Neural progenitor cell (in vitro differentiated cells): ENCODE measurements at regions not wholly inside any gene's neighbourhood (a gene's known extent, or its start where the extent isn't known, plus 50 kb on each side); places are given as distances from the start of the nearest gene placed in this dataset.

Experiments
- DNase-seq: peaks from one replicate; pipeline ENCODE4 v3.0.0-alpha.2; 2016; ENCODE audit warnings: low spot score
- H2AFZ ChIP-seq: fragments of 200-600 bp; sonication (generic); replicated peaks from 2 replicates; pipeline ENCODE4 v1.6.1; 2016; ENCODE audit warnings: antibody characterized with exemption
- H3F3A ChIP-seq: fragments of 200-600 bp; sonication (generic); 2 replicates; pipeline ENCODE4 v1.6.1; 2016; ENCODE audit warnings: antibody characterized with exemption, low read depth
- H3K27ac ChIP-seq: fragments of 200-600 bp; sonication (generic); 2 replicates; pipeline ENCODE4 v1.5.1; 2016; ENCODE audit warnings: mild to moderate bottlenecking
- H3K27me3 ChIP-seq: fragments of 200-600 bp; sonication (generic); 2 replicates; pipeline ENCODE4 v1.6.1; 2016; ENCODE audit warnings: mild to moderate bottlenecking, moderate library complexity
- H3K36me3 ChIP-seq: fragments of 200-600 bp; sonication (generic); 2 replicates; pipeline ENCODE4 v1.5.1; 2016
- H3K4me1 ChIP-seq: fragments of 200-600 bp; sonication (generic); 2 replicates; pipeline ENCODE4 v1.6.1; 2016; ENCODE audit warnings: mixed run types
- H3K4me2 ChIP-seq: fragments of 200-600 bp; sonication (generic); 2 replicates; pipeline ENCODE4 v1.6.1; 2016
- H3K4me3 ChIP-seq: fragments of 200-600 bp; sonication (generic); 2 replicates; pipeline ENCODE4 v1.5.1; 2016
- H3K79me2 ChIP-seq: fragments of 200-600 bp; sonication (generic); 2 replicates; pipeline ENCODE4 v1.6.1; 2016; ENCODE audit warnings: low read depth
- H3K9ac ChIP-seq: fragments of 200-600 bp; sonication (generic); 2 replicates; pipeline ENCODE4 v1.6.1; 2016
- H3K9me3 ChIP-seq: fragments of 200-600 bp; sonication (generic); 2 replicates; pipeline ENCODE4 v1.5.1; 2016; ENCODE audit warnings: low read depth
- H4K20me1 ChIP-seq: fragments of 200-600 bp; sonication (generic); 2 replicates; pipeline ENCODE4 v1.6.1; 2016; ENCODE audit warnings: low read depth
- H3K27ac Mint-ChIP-seq: 3 replicates; pipeline ENCODE4 v1.8.0; 2021; ENCODE audit warnings: mixed read lengths
- H3K27me3 Mint-ChIP-seq: 2 replicates; pipeline ENCODE4 v1.8.0; 2022; ENCODE audit warnings: low read depth, mild to moderate bottlenecking, inconsistent platforms, moderate library complexity, mixed read lengths; ENCODE audit not compliant: insufficient read depth
- H3K36me3 Mint-ChIP-seq: 3 replicates; pipeline ENCODE4 v1.8.0; 2021; ENCODE audit warnings: mixed read lengths
- H3K4me1 Mint-ChIP-seq: 3 replicates; pipeline ENCODE4 v1.8.0; 2021; ENCODE audit warnings: mixed read lengths
- H3K4me3 Mint-ChIP-seq: 3 replicates; pipeline ENCODE4 v1.8.0; 2021; ENCODE audit warnings: mild to moderate bottlenecking, moderate library complexity, mixed read lengths
- H3K9me3 Mint-ChIP-seq: 3 replicates; pipeline ENCODE4 v1.8.0; 2020; ENCODE audit warnings: mixed read lengths
- CTCF ChIP-seq: fragments of 200-600 bp; sonication (generic); IDR thresholded peaks from 2 replicates; pipeline ENCODE4 v1.5.1; 2017; ENCODE audit warnings: antibody characterized with exemption, mild to moderate bottlenecking
- EZH2 ChIP-seq: fragments of 200-600 bp; sonication (generic); IDR thresholded peaks from 2 replicates; pipeline ENCODE4 v1.6.1; 2017; ENCODE audit warnings: antibody characterized with exemption, mild to moderate bottlenecking, moderate library complexity
- EZH2phosphoT487 ChIP-seq: fragments of 200-600 bp; sonication (generic); IDR thresholded peaks from 2 replicates; pipeline ENCODE4 v1.6.1; 2017; ENCODE audit warnings: antibody characterized with exemption

GRCh38 chr10:130560116-130560515, 423.9 kb downstream of the GLRX3 start:
- Mint-ChIP-seq H3K27me3 (peaks cover 6% of the 10 kb centered on the region), H3K4me1 (peaks cover 7% of the 10 kb centered on the region), H3K27ac (no peak overlapping the region), H3K9me3 (no peaks in the 10 kb centered on the region), H3K36me3 (no peaks in the 10 kb centered on the region), H3K4me3 (no peak overlapping the region)
- H2AFZ ChIP-seq: no peak overlapping the region
- TF ChIP-seq EZH2 (no peak), CTCF (no peak), EZH2phosphoT487 (no peak)
- H4K20me1 ChIP-seq: no peaks in the 10 kb centered on the region
- H3K36me3 ChIP-seq: no peaks in the 10 kb centered on the region
- no peaks in the 10 kb centered on the region for H3K79me2 ChIP-seq
- no peak overlapping the region for H3K4me2 ChIP-seq
- no peaks in the 10 kb centered on the region for H3K27me3 ChIP-seq
- H3F3A ChIP-seq: no peaks in the 10 kb centered on the region
- no peaks in the 10 kb centered on the region for H3K9me3 ChIP-seq
- no peak overlapping the region for H3K4me3 ChIP-seq
- no peak for DNase-seq
- no peaks in the 10 kb centered on the region for H3K4me1 ChIP-seq
- H3K9ac ChIP-seq: no peak overlapping the region
- H3K27ac ChIP-seq: no peak overlapping the region

DNA sequence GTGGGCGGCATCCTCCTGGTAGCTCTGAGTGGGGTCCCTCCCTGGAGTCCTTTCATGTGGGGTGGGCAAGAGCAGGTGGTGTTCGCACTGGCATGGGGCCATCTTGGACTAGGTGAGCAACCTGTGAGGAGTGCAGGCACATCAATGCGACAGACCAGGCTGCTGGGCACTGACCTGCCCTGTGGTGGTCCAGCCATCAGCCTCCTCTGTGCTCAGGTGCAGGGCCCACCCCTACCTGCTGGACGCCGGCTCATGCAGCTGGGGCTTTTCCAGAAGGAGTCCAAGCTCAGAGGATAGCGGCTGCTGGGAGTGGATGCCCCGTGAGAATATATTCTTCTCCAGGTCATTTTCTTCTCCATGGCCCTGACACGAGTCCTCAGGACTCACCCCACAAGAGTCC, 424.4 kb downstream of the GLRX3 start:
- H3K27me3 ChIP-seq: no peaks in the 10 kb centered on the region
- no peak for DNase-seq
- no peak overlapping the region for H3K27ac Mint-ChIP-seq
- no peaks in the 10 kb centered on the region for H3F3A ChIP-seq
- no peaks in the 10 kb centered on the region for H3K36me3 Mint-ChIP-seq
- H3K36me3 ChIP-seq: no peaks in the 10 kb centered on the region
- H3K9me3 Mint-ChIP-seq: no peaks in the 10 kb centered on the region
- H3K79me2 ChIP-seq: no peaks in the 10 kb centered on the region
- no peak overlapping the region for H3K4me3 ChIP-seq
- no peaks in the 10 kb centered on the region for H3K9me3 ChIP-seq
- peaks cover 7% of the 10 kb centered on the region for H3K4me1 Mint-ChIP-seq
- H3K9ac ChIP-seq: no peak overlapping the region
- H2AFZ ChIP-seq: no peak overlapping the region
- peaks cover 7% of the 10 kb centered on the region for H3K27me3 Mint-ChIP-seq
- no peak overlapping the region for H3K4me3 Mint-ChIP-seq
- H3K27ac ChIP-seq: no peak overlapping the region
- no peaks in the 10 kb centered on the region for H3K4me1 ChIP-seq
- H3K4me2 ChIP-seq: no peak overlapping the region
- no peaks in the 10 kb centered on the region for H4K20me1 ChIP-seq
- TF ChIP-seq EZH2 (no peak), EZH2phosphoT487 (no peak), CTCF (no peak)

GRCh38 chr10:130561681-130562080, 425.5 kb downstream of the GLRX3 start:
- Histone ChIP-seq H3K9ac (no peak overlapping the region), H3K9me3 (no peaks in the 10 kb centered on the region), H3K27me3 (no peaks in the 10 kb centered on the region), H2AFZ (no peak overlapping the region), H3K27ac (no peak overlapping the region), H3K4me1 (no peaks in the 10 kb centered on the region), H3K36me3 (no peaks in the 10 kb centered on the region), H3K79me2 (no peaks in the 10 kb centered on the region), H3K4me3 (no peak overlapping the region), H4K20me1 (no peaks in the 10 kb centered on the region), H3F3A (no peaks in the 10 kb centered on the region), H3K4me2 (no peak overlapping the region)
- no peak for DNase-seq
- peaks cover 9% of the 10 kb centered on the region for H3K27me3 Mint-ChIP-seq
- no peak overlapping the region for H3K27ac Mint-ChIP-seq
- no peaks in the 10 kb centered on the region for H3K36me3 Mint-ChIP-seq
- TF ChIP-seq EZH2 (no peak), CTCF (no peak), EZH2phosphoT487 (no peak)
- H3K9me3 Mint-ChIP-seq: no peaks in the 10 kb centered on the region
- H3K4me1 Mint-ChIP-seq: peaks cover 7% of the 10 kb centered on the region
- no peak overlapping the region for H3K4me3 Mint-ChIP-seq
